NCI-H1694 (cell line): ENCODE measurements at regions not wholly inside any gene's neighbourhood (a gene's known extent, or its start where the extent isn't known, plus 50 kb on each side); places are given as distances from the start of the nearest gene placed in this dataset.

Source experiments
- DNase-seq: peaks from one replicate; lab custom pipeline; 2025; lab: John Stamatoyannopoulos, UW

GRCh38 chr20:41881466-41882046 is 263.4 kb upstream of the CHD6 start:
- no peak for DNase-seq

DNA sequence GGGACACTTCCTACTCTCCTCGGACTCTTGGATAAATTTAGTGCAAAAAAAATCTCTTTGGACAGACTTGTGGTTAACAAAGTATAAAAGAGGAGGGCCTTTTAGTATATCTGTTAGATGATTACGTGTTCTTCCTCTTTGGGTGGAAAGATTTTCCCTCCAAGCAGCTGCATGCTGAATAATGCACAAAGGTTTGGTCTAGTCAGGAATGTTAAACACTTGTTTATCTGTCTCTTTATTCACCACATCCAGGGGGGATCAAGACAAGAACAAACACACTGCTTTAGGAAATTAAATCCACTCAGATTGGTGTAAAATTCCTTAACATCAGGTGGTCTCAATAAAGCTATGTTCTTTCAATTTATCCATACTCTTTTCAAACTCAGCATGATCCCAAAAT is 260.9 kb upstream of the CHD6 start:
- DNase-seq, result no peak

- DNase-seq, result no peak
Observed at GRCh38 chr20:41877911-41878310, 259.7 kb upstream of the CHD6 start.

DNA sequence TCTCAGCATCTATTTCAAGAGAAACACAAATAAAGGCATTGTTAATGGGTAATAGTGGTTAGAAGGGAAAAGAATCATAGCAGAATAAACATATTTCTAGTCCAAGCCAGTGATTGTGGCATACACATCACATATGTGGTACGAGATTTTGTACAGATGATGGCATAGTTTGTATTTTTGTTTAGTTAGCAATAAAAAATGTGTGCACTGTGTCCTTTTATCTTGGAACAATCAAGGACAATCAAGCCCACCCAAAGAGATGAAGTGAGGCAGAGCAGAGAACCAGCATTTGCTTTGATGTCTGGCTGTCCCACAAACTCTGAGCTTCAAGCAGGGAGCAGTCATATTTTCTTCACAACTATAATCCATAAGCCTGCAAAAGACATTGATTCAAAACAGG is 256.5 kb upstream of the CHD6 start:
- no peak for DNase-seq

- DNase-seq, result no peak
Observed at GRCh38 chr20:41872930-41873329, 254.8 kb upstream of the CHD6 start.

DNA sequence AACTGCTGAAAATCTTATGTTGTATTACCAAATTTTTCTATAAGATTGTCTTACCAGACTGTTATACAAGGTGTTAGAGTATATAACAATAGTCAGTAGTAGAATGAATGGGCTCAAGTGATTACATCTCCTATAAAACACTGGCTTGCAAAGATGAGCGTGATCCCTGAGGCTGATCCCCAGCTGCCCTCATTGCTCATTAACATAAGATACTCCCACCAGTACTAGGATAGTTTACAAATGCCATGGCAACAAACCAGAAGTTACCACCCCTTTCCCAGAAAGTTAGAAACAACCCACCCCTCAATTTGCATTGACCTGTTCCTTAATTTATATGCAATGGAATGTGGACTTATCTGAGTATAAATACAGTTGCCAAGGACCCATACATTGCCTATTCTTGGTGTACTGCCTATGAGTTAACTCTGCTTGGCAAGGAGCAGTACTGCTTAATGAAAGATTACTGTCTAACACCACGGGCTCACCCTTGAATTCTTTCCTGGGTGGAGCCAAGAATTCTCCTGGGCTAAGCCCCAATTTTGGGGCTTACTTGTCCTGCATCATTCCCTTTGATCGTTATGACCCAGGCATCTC is 252.8 kb upstream of the CHD6 start:
- no peak for DNase-seq

- no peak for DNase-seq
Observed at GRCh38 chr20:41869261-41869660, 251.1 kb upstream of the CHD6 start.

DNA sequence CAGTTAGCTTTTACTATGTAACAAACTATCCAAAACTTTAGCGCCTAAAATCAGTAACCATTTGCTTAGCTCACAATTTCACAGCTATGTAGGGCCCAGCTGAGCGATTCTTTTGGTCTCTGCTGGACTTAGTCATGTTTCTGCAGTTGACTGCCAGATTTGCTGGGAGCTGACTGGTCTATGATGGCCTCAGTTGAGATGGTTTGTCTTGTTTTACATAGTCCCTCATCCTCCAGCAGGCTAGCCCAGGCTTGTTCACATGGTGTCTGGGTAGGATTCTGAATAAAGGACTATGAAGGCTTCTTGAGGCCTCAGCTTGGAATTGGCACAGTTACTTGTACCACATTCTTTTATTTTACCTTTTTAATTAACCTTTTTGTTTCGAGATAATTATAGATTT is 247.8 kb upstream of the CHD6 start:
- DNase-seq, result no peak

GRCh38 chr20:41862476-41862875 is 244.3 kb upstream of the CHD6 start:
- DNase-seq, result no peak

DNA sequence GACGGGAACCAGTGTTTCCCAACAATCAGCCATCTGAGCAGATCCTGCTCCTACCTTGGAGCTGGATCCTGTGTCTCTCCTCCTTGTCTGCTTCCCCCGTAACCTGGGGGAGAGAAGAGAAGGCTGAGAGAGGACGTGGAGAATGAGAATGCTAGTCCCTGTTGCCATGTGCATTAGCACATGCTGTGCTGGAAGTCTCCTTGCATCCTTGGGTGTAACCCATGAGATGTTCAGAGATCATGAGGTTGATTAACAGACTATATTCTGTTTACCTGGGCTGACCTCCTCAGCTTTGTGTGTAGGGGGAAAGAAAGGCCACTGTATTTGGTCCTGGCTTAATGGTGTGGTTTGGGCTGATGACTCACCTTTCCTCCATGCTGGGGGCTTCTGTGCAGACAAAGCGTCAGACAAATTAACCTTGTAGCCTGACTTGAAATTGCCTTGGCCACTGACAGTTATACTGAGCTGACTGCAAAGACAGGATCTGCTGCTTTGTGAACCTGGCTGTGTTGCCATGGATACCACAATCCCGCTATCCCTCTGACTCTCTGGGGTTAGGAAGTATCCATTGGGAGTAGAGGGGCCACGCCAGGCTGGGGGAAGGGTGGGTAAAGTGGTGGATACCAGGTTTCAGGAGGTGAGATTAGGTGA is 243.7 kb upstream of the CHD6 start:
- DNase-seq, result no peak

DNA sequence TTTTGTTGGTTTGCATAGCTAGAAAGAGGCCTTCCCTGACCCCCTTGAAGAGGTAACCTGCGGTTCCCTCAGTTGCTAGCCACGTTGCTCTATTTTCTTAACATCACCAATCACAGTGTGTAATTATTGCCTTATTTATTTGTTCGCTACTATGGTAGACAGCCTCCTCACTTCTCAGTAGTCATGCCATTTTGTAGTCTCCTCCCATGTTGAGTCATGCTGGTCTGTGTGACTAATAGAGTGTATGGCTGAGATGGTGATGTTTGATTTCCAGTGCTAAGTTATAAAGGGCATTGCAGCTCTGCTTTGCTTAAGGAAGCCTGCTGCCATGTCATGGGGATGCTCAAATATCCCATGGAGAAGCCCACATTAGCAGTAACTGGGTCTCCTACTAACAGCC is 236.6 kb upstream of the CHD6 start:
- no peak for DNase-seq

DNA sequence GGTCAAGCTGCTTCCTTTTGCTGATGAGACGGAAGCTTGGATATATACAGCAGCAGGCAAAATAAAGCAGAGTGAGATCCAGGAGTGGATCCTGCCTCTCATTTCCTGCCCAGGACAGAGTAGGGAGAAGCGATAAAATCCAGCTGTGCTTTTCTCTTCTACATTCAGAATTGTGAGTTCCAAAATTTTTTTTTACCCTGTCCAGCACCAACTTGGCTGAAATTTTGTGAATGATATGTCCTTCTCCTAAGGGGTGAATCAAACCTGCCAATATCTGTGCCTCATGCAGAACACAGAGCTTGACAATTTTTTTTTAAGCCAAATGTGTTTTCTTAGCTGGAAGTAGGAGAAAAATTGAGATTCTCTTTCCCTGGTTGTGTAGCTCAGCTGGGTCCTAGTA is 235.6 kb upstream of the CHD6 start:
- DNase-seq, result no peak

DNA sequence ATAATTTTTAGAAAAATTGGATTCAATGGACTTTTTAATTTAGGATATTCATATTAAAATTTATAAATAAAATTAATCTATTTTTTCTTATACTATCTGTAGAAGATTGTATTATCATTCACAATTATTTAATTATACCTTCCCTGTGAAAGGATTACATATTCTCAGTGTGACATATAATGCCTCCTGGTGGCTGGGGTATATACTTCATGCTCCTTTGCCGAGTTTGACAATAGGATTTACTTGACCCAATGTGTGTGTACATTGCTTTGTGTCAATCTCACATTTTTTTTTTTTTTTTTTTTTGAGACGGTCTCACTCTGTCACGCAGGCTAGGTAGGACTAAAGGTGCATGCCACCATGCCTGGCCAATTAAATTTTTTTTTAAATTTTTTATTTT is 230.0 kb upstream of the CHD6 start:
- DNase-seq, result no peak

DNA sequence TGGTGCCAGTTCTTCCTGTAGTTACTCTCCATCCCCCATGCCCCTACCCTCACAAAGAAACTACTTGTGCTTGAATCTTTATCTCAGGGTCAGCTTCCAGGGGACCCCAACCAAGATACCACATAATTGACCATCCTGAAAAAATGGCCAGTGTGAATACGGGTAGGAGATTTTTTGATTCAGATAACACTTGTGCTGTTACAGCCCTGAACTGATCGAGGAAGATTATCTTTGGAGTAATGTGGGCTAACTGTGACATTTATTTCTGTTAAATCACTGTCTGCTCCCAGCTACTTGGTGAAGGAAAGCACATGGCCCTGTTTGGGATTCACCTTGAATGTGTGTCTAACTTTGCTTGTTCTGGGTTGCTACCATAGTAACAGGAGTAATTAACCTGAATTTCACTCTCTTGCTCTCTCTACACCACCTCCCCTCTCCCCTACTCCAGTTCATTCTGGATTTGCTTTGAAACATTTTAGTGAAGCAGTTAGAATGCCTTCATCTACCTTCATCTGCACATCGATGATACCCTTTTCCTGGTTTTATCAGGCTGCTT is 219.6 kb upstream of the CHD6 start:
- DNase-seq, result no peak

GRCh38 chr20:41833739-41834138 is 215.6 kb upstream of the CHD6 start:
- DNase-seq, result no peak

- DNase-seq, result no peak
Observed at GRCh38 chr20:41830702-41831101, 212.5 kb upstream of the CHD6 start.

DNA sequence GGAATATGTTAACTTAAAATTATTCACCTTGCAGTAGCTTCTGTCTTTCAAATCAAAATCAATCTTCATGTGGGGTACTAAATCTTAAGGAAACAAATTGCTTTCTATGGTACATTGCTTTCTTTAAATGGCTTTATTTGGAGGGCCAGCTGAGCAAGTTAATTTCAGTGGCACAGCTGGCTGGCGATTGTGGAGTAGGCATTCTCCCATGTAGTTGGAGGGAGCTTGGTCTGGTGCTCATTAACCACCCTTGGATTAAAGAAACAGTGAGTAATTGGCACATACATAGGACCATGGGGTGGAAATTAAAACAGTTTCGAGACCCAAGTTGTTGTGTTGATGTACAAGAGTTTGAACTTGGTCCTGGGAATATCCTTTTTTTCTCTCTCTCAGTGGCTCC is 201.3 kb upstream of the CHD6 start:
- no peak for DNase-seq

DNA sequence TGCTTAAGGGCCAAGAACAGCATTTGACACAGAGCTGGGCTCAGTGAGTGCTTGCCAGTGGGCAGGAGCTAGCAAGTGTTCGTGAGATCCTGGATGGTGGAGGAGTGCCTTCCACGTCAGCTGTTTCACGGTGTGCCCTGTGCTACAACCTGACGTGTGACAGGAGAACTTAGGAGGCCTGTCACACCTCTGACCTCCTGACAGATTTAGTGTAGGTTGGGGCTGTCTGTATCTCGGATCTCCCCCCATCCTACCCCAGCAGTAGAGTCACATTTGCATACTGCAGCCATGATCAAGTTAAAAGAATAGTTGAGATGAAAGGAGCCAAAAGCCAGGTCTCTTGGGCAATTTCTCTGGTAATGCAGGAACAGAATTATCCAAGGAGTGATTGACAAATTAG is 200.8 kb upstream of the CHD6 start:
- no peak for DNase-seq

DNA sequence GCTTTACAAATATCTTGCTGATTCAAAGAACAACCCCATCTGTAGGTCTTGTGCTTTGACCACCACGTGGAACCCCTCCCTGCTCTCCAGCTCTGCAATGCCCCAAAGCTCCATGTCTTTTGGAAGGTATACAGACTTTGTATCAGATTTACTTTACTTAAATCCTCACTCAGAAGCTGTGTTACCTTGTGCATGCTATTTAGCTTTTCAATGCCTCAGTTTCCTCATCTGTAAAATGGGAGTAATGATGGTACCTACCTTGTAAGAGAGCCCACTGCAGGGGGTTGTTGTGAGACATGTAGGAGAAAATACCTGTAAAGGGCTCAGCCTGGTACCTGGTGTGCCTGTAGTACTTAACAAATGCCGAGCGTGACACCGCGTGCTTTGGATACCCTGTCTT is 200.2 kb upstream of the CHD6 start:
- no peak for DNase-seq

GRCh38 chr20:41811456-41811855 is 193.3 kb upstream of the CHD6 start:
- DNase-seq, result no peak

- DNase-seq, result no peak
Observed at GRCh38 chr20:41800040-41800439, 181.9 kb upstream of the CHD6 start.

DNA sequence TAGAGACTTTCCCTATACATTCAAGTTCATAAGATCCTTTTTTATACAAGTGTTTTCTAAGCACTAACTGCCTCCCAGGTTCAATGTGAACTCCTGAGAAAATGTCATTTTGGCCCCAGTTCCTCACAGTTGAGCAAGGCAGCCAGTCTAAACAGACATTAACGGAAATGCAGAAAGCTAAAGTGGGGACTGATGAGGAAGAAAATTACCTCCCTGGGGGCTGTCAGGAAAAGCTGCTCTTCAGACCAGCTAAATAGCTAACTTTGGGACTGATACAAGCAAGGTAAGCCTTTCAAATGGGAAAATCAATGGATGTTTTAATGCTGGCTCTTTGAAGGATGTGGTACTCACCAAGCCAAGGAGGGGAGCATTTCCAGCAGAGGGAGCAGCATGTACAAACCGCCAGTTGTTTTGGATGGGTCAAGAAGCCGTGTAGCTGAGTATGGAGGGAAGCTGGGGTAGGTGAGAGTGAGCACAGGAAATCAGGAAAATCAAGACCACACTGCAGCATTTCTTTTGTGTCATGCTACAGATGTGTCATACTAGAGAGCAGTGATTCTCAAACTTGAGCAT is 180.8 kb upstream of the CHD6 start:
- no peak for DNase-seq

DNA sequence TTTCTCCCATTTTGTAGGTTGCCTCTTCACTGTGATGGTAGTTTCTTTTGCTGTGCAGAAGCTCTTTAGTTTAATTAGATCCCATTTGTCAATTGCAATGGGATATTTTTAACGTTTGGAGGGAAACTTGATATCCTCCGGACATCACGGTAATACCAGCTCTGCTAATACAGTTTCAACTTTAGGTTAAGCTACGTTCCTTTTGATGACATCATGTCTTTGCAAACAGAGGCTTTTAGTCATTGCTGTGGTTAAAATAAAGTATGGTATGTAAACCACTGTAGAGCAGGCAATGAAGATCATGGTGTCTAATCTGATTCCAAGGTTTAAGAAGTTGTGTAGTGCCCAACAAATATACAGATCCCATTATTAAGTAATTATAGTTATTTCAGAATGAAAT is 168.0 kb upstream of the CHD6 start:
- no peak for DNase-seq
